Thymus (tissue), 11 donors: ENCODE measurements at regions not wholly inside any gene's neighbourhood (a gene's known extent, or its start where the extent isn't known, plus 50 kb on each side); places are given as distances from the start of the nearest gene placed in this dataset.

Experiments
- DNase-seq, 9 donors: peaks; one replicate each; pipeline ENCODE4 v3.0.0-alpha.2; 2013; ENCODE audit warnings: low spot score in 9 of 9, low read depth in 6 of 9, missing footprints in 1 of 9
- H3K27ac ChIP-seq, 2 donors: one replicate each; pipeline ENCODE4 v1.5.1; 2013; ENCODE audit warnings: control low read depth in 1 of 2, low read depth in 1 of 2, low read length in 1 of 2, mild to moderate bottlenecking in 1 of 2, moderate library complexity in 1 of 2
- H3K27me3 ChIP-seq, 2 donors: one replicate each; pipeline ENCODE4 v1.5.1; 2013; ENCODE audit warnings: low read length in 1 of 2; ENCODE audit not compliant: control insufficient read depth in 2 of 2, insufficient read depth in 1 of 2
- H3K36me3 ChIP-seq, 2 donors: one replicate each; pipeline ENCODE4 v1.5.1; 2013; ENCODE audit warnings: low read length in 1 of 2, mild to moderate bottlenecking in 1 of 2, moderate library complexity in 1 of 2; ENCODE audit not compliant: control insufficient read depth in 2 of 2, insufficient read depth in 2 of 2
- H3K4me1 ChIP-seq, 2 donors: one replicate each; pipeline ENCODE4 v1.5.1; 2013; ENCODE audit warnings: low read length in 2 of 2; ENCODE audit not compliant: control insufficient read depth in 2 of 2, insufficient read depth in 2 of 2
- H3K4me3 ChIP-seq, 2 donors: one replicate each; pipeline ENCODE4 v1.5.1; 2013; ENCODE audit warnings: low read length in 2 of 2, control low read depth in 1 of 2, mild to moderate bottlenecking in 1 of 2
- H3K9me3 ChIP-seq, 2 donors: one replicate each; pipeline ENCODE4 v1.5.1; 2013; ENCODE audit warnings: low read length in 1 of 2, mild to moderate bottlenecking in 1 of 2; ENCODE audit not compliant: control insufficient read depth in 2 of 2, insufficient read depth in 1 of 2
- WGBS: extraction: QIAGEN DNeasy Blood & Tissue Kit; methylation state at CpG from one replicate; pipeline ENCODE4 v1.1.7; 2013; 5-methylcytosine and 5-hydroxymethylcytosine counted together
- donor health status: healthy.

- no peaks in the 10 kb centered on the region for H3K27me3 ChIP-seq
- H3K4me3 ChIP-seq, result no peak overlapping the region
- no peak overlapping the region for H3K27ac ChIP-seq
- H3K9me3 ChIP-seq, result no peaks in the 10 kb centered on the region
- no peaks in the 10 kb centered on the region for H3K36me3 ChIP-seq
- DNase-seq, result no peak
- H3K4me1 ChIP-seq, result no peaks in the 10 kb centered on the region
- 4% methylated on average over 1 of the region's 1 CpG for WGBS
These were observed 54.6 kb downstream of the ARL4A start for GRCh38 chr7:12741951-12742575.

- no peaks in the 10 kb centered on the region for H3K9me3 ChIP-seq
- H3K4me3 ChIP-seq, result no peak overlapping the region
- H3K36me3 ChIP-seq, result no peaks in the 10 kb centered on the region
- no peaks in the 10 kb centered on the region for H3K4me1 ChIP-seq
- DNase-seq, result no peak
- H3K27ac ChIP-seq, result no peak overlapping the region
- 91% methylated on average over 1 of the region's 1 CpG for WGBS
- H3K27me3 ChIP-seq, result no peaks in the 10 kb centered on the region
These were observed 58.8 kb downstream of the ARL4A start for GRCh38 chr7:12746211-12746610.

- WGBS, result 95% methylated on average over 10 of the region's 10 CpGs
- H3K36me3 ChIP-seq, result no peaks in the 10 kb centered on the region
These were observed 60.4 kb downstream of the ARL4A start for GRCh38 chr7:12747687-12748306.

GRCh38 chr7:12749069-12749468 lies 61.6 kb downstream of the ARL4A start:
- no peak for DNase-seq
- Histone ChIP-seq H3K9me3 (no peaks in the 10 kb centered on the region), H3K4me1 (no peaks in the 10 kb centered on the region), H3K27ac (no peak overlapping the region), H3K36me3 (no peaks in the 10 kb centered on the region), H3K27me3 (no peaks in the 10 kb centered on the region), H3K4me3 (no peak overlapping the region)
- WGBS, result 89% methylated on average over 3 of the region's 3 CpGs

More at GRCh38 chr7:12747687-12748306, 60.4 kb downstream of the ARL4A start:
- Histone ChIP-seq H3K27me3 (no peaks in the 10 kb centered on the region), H3K9me3 (no peaks in the 10 kb centered on the region), H3K27ac (no peak overlapping the region), H3K4me1 (no peaks in the 10 kb centered on the region), H3K4me3 (no peak overlapping the region)
- no peak for DNase-seq

GRCh38 chr7:12749746-12750145 lies 62.3 kb downstream of the ARL4A start:
- 98% methylated on average over 2 of the region's 2 CpGs for WGBS
- Histone ChIP-seq H3K9me3 (no peaks in the 10 kb centered on the region), H3K36me3 (no peaks in the 10 kb centered on the region), H3K27ac (no peak overlapping the region), H3K4me3 (no peak overlapping the region), H3K27me3 (no peaks in the 10 kb centered on the region), H3K4me1 (no peaks in the 10 kb centered on the region)
- no peak for DNase-seq

GRCh38 chr7:12751764-12752163 lies 64.3 kb downstream of the ARL4A start:
- WGBS, result 94% methylated on average over 3 of the region's 3 CpGs
- Histone ChIP-seq H3K4me3 (no peak overlapping the region), H3K27ac (no peak overlapping the region), H3K9me3 (no peaks in the 10 kb centered on the region), H3K4me1 (no peaks in the 10 kb centered on the region), H3K36me3 (no peaks in the 10 kb centered on the region), H3K27me3 (no peaks in the 10 kb centered on the region)
- DNase-seq, result no peak

- Histone ChIP-seq H3K36me3 (no peaks in the 10 kb centered on the region), H3K27ac (no peak overlapping the region), H3K4me1 (no peaks in the 10 kb centered on the region), H3K27me3 (no peaks in the 10 kb centered on the region), H3K9me3 (no peaks in the 10 kb centered on the region), H3K4me3 (no peak overlapping the region)
- no peak for DNase-seq
- 93% methylated on average over 3 of the region's 3 CpGs for WGBS
These were observed 66.7 kb downstream of the ARL4A start for GRCh38 chr7:12754179-12754578.

GRCh38 chr7:12756821-12757220 lies 69.4 kb downstream of the ARL4A start:
- H3K9me3 ChIP-seq, result no peaks in the 10 kb centered on the region

GRCh38 chr7:12757443-12757842 lies 70.0 kb downstream of the ARL4A start:
- H3K4me1 ChIP-seq, result no peaks in the 10 kb centered on the region
- no peak overlapping the region for H3K27ac ChIP-seq
- H3K27me3 ChIP-seq, result no peaks in the 10 kb centered on the region
- H3K36me3 ChIP-seq, result no peaks in the 10 kb centered on the region
- WGBS, result 73% methylated on average over 3 of the region's 3 CpGs
- DNase-seq, result no peak
- no peaks in the 10 kb centered on the region for H3K9me3 ChIP-seq
- H3K4me3 ChIP-seq, result no peak overlapping the region

More at GRCh38 chr7:12756821-12757220, 69.4 kb downstream of the ARL4A start:
- no peaks in the 10 kb centered on the region for H3K4me1 ChIP-seq
- 82% methylated on average over 4 of the region's 4 CpGs for WGBS
- H3K36me3 ChIP-seq, result no peaks in the 10 kb centered on the region
- no peak overlapping the region for H3K27ac ChIP-seq
- no peaks in the 10 kb centered on the region for H3K27me3 ChIP-seq
- no peak overlapping the region for H3K4me3 ChIP-seq
- DNase-seq, result no peak
